C4-2B (cell line): ENCODE measurements at regions not wholly inside any gene's neighbourhood (a gene's known extent, or its start where the extent isn't known, plus 50 kb on each side); places are given as distances from the start of the nearest gene placed in this dataset.

Experiments
- CTCF ChIP-seq: fragments of 450-650 bp; conservative IDR thresholded peaks from 2 replicates; pipeline ENCODE4 v1.5.1; 2017; ENCODE audit warnings: mild to moderate bottlenecking
- ZFX ChIP-seq: fragments of 450-650 bp; IDR thresholded peaks from 2 replicates; pipeline ENCODE4 v1.6.1; 2017

GRCh38 chr1:73637264-73637663 lies 560.7 kb downstream of the LRRIQ3 start:
- TF ChIP-seq CTCF: no peak
- no peak for TF ChIP-seq ZFX
